ENCODE measurements at regions not wholly inside any gene's neighbourhood (a gene's known extent, or its start where the extent isn't known, plus 50 kb on each side); places are given as distances from the start of the nearest gene placed in this dataset.

DNA sequence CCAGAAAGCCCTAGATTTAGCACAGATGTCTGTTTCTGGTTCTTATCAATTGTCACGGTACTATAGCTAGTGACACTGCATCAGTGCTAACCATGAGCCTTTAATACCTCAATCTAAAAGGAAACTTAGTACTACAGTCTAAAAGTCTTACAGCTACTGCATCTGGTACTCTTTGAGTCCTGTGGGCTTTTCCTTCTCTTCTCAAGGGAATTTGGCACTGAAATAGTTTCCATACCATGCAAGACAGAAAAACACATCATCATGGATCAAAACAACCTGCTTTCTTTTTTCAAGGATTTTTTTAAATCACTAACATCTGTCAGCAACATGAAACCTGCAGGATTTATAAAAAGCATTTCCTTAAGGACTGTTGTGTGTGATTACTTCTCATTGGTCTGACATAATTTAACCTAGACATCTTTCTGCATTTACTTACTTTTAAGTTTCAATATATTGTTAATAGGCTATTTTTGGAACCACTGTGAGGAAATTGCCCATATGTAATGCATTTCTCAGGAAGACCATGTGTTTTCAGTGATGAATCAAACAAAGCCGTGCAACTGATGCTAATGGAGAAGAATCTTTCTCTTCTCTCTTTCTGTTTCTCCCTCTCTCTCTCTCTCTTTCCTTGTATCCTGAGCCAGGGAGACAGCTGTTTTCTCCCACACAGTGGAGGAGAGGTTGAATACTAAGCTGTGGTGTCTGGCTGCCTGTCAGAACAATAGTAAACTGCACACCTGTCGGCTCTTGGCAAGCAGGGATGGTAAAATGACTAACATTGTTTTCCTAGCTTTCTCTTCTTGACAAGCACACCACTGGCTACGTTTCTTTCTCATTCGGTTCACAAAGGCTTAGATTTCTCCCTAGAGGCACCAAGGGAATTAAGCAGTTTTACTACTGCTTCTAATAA is 273.4 kb downstream of the CSNK1G3 start:
- no peaks in the 10 kb centered on the region for H3K27me3 Mint-ChIP-seq
- no peaks in the 10 kb centered on the region for H3K4me1 Mint-ChIP-seq
- H3K27ac Mint-ChIP-seq, result no peak overlapping the region
- H3K4me3 Mint-ChIP-seq, result no peak overlapping the region
- peaks cover 11% of the 10 kb centered on the region for H3K9me3 Mint-ChIP-seq
- H3K36me3 Mint-ChIP-seq (ENCODE audit: low read depth), result no peaks in the 10 kb centered on the region
- DNase-seq (no peak), ATAC-seq (no peak)

DNA sequence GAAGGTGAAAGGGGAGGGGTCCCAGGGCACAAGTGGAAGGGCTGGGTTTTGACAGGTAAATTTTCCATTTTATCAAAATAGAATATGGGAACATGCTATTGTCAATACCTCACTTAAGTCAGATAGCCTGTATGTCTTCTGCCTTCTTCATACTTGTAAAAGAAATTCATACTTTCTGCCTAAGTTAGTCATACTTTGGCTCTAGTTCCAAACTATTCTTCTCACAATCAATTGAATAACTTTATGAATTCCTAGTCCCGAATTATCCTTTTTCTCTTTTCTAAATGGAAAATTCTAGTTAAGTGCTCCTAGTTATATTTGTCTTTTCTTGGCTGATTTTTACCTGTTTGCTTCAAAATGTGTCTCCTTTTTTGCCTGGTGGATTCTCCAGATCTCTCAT is 271.4 kb downstream of the CSNK1G3 start:
- Mint-ChIP-seq H3K9me3 (peaks cover 1% of the 10 kb centered on the region), H3K27ac (no peak overlapping the region), H3K4me3 (no peak overlapping the region), H3K4me1 (no peaks in the 10 kb centered on the region), H3K36me3 (ENCODE audit: low read depth) (no peaks in the 10 kb centered on the region), H3K27me3 (no peaks in the 10 kb centered on the region)
- ATAC-seq (no peak), DNase-seq (no peak)

DNA sequence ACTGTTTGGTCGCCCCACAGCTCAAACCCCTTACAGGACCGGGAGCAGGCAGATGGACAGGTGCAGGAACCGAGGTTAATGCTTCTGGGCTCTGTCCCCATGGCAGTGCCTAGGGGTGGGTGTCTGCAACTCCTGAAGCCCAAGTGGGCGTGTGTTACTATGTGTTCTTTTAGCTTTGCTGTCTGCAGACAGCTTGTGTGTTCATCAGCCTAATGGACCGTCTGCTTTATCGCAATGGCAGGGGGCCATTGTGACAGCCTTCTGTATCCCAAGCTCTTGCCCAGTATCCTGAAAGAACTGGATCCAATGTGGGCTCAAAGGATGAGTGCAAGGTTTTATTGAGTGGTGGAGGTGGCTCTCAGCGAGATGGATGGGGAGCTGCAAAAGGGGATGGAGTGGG is 266.7 kb downstream of the CSNK1G3 start:
- DNase-seq (no peak), ATAC-seq (no peak)
- no peak overlapping the region for H3K27ac Mint-ChIP-seq
- H3K36me3 Mint-ChIP-seq (ENCODE audit: low read depth), result no peaks in the 10 kb centered on the region
- no peaks in the 10 kb centered on the region for H3K9me3 Mint-ChIP-seq
- H3K4me3 Mint-ChIP-seq, result no peak overlapping the region
- H3K27me3 Mint-ChIP-seq, result no peaks in the 10 kb centered on the region
- H3K4me1 Mint-ChIP-seq, result no peaks in the 10 kb centered on the region

DNA sequence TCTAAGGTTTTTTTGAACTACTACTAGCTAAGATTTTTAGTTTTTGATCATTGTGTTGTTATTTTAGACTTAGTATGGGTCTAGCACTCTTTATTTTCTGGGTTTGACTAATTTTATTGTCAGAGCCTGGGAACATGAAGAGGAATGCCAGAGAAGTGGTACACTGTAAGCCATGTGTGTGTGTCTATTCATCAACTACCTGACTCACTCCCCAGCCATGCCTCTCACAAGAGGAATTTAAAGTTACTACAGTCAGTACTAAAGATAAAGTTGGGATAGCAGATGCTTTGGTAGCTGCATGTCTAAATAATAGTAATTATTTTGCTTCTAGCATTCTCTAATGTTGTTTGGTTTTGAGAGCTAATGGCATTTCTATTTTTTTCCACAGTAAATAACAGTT is 264.8 kb downstream of the CSNK1G3 start:
- Mint-ChIP-seq H3K4me3 (no peak overlapping the region), H3K9me3 (no peaks in the 10 kb centered on the region), H3K36me3 (ENCODE audit: low read depth) (no peaks in the 10 kb centered on the region), H3K27ac (no peak overlapping the region), H3K4me1 (no peaks in the 10 kb centered on the region), H3K27me3 (no peaks in the 10 kb centered on the region)
- ATAC-seq (no peak), DNase-seq (no peak)

DNA sequence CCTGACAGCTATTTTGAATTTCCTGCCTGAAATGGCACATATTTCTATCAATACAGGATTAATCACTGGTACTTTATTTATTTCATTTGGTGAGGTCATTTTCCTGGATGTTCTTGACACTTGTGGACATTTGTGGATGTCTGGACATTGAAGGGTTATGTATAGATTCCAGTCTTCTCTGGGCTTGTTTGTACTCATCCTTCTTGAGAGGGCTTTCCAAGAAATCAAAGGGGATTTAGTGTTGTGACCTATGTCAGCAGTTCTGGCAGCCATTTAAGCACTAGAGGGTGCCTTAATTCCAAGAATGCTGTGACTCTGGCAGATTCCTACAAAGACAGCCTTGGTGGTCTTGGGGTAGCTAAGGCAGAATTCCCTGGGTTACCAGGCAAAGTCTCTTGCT is 259.7 kb downstream of the CSNK1G3 start:
- DNase-seq, result no peak
- ATAC-seq, result no peak
- Mint-ChIP-seq H3K9me3 (no peaks in the 10 kb centered on the region), H3K27me3 (no peaks in the 10 kb centered on the region), H3K36me3 (ENCODE audit: low read depth) (no peaks in the 10 kb centered on the region), H3K4me1 (no peaks in the 10 kb centered on the region), H3K27ac (no peak overlapping the region), H3K4me3 (no peak overlapping the region)

DNA sequence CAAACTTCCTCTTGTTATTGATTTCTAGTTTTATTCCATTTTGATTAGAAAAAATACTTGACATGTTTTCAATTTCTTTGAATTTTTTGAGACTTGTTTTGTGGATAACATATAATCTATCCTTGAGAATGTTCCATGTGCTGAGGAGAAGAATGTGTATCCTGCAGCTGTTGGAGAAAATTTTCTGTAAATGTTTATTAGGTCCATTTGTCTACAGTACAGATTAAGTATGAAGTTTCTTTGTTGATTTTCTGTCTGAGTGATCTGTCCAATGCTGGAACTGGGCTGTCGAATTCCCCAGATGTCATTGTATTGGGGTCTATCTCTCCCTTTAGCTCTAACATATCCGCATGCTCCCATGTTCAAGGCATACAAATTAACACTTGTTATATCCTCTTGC is 251.2 kb downstream of the CSNK1G3 start:
- Mint-ChIP-seq H3K4me1 (no peaks in the 10 kb centered on the region), H3K4me3 (no peak overlapping the region), H3K36me3 (ENCODE audit: low read depth) (no peaks in the 10 kb centered on the region), H3K27ac (no peak overlapping the region), H3K27me3 (no peaks in the 10 kb centered on the region), H3K9me3 (peaks cover 3% of the 10 kb centered on the region)
- DNase-seq (no peak), ATAC-seq (no peak)

DNA sequence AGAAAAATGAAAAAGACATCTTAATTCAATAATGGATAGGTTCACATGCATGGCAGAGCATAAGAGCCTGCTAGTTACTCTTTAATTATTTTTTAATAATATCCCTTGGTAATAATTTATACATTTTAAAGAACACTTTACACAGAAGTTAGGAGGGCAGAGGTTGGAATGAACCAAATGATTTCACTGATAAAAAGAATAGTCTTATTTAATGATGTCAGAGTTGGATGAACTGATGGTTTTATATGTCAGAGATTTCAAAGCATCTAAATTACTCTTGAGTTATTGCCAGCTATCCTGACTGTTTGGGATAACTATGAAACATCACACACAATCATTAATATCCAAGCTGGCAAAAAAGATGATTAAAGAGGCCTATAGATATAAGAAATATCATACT is 244.8 kb downstream of the CSNK1G3 start:
- DNase-seq, result no peak
- no peaks in the 10 kb centered on the region for H3K36me3 Mint-ChIP-seq (ENCODE audit: low read depth)
- H3K27ac Mint-ChIP-seq, result no peak overlapping the region
- H3K4me3 Mint-ChIP-seq, result no peak overlapping the region
- H3K4me1 Mint-ChIP-seq, result no peaks in the 10 kb centered on the region
- no peaks in the 10 kb centered on the region for H3K9me3 Mint-ChIP-seq
- H3K27me3 Mint-ChIP-seq, result no peaks in the 10 kb centered on the region
- no peak for ATAC-seq

DNA sequence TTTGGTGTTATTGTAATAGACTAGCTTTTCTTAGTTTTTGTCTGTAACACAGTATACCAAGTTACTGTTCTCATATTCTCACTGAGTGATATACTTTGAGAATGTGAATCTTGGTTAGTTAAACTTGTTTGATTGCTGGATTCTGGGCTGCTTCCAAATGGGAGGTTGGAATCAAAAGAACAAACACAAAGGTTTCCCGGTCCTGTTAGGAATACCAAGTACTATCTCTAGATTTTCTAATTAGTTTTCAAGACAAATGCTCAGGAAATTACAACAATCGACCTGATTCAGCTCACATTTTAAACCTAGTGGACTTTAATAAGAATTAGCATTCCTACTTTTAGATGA is 244.3 kb downstream of the CSNK1G3 start:
- H3K9me3 Mint-ChIP-seq, result no peaks in the 10 kb centered on the region
- H3K4me3 Mint-ChIP-seq, result no peak overlapping the region
- H3K4me1 Mint-ChIP-seq, result no peaks in the 10 kb centered on the region

DNA sequence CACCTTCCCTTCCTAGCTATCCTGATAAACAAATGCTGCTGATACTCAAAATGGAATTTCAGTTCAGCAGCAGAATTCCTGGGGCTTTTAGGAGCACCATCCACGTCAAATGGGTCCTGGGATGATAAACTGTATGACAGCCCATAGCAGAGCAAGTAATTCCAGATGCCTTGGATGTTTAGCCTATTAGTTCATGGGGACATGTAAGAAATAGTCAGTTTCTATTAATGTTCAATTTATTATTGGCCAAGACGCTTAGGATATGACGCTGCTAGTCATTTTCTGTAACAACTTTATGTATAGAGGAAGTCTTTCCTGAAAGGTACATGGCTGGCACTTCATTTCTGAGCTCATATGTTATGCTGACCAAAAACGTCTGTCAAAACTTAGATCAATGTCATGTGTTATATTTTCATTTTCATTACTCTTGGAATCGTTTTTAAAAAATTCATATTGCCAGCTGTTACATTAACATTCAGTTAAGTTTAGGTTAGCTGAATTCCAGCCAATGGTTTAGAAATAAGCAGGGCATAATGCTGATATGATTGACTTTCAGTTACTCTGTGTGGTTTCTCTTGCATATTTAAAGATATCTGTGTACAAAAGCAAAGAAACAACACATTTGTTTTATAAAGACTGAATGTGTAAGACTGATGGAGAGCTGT is 243.8 kb downstream of the CSNK1G3 start:
- Mint-ChIP-seq H3K9me3 (no peaks in the 10 kb centered on the region), H3K36me3 (ENCODE audit: low read depth) (no peaks in the 10 kb centered on the region)

More for the DNA sequence above, 244.3 kb downstream of the CSNK1G3 start:
- ATAC-seq (no peak), DNase-seq (no peak)
- Mint-ChIP-seq H3K27ac (no peak overlapping the region), H3K36me3 (ENCODE audit: low read depth) (no peaks in the 10 kb centered on the region), H3K27me3 (no peaks in the 10 kb centered on the region)

DNA sequence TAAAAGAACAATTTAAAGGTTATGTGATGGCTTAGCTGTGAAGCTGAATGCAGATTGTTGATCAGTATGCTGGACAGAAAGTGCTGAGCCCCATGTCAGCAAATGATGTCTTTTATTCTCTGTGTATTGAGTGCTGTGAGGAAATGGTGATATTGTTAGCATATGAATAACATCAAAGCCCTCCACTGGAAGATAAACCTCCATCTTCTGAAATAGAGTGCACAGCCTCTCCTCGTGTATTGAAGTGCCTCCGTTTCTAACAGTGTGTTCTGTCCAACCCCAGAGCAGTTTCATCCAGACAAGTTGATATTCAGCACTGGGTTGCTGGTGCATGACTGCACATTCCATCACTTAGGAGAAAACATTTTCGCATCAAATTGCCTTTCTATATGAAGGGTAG is 242.9 kb downstream of the CSNK1G3 start:
- DNase-seq (no peak), ATAC-seq (no peak)
- H3K27ac Mint-ChIP-seq, result no peak overlapping the region
- no peaks in the 10 kb centered on the region for H3K27me3 Mint-ChIP-seq
- H3K9me3 Mint-ChIP-seq, result no peaks in the 10 kb centered on the region
- H3K4me1 Mint-ChIP-seq, result no peaks in the 10 kb centered on the region
- H3K36me3 Mint-ChIP-seq (ENCODE audit: low read depth), result no peaks in the 10 kb centered on the region
- H3K4me3 Mint-ChIP-seq, result no peak overlapping the region

More for the DNA sequence above, 243.8 kb downstream of the CSNK1G3 start:
- H3K4me1 Mint-ChIP-seq, result no peaks in the 10 kb centered on the region
- H3K27me3 Mint-ChIP-seq, result no peaks in the 10 kb centered on the region
- no peak overlapping the region for H3K4me3 Mint-ChIP-seq
- DNase-seq (no peak), ATAC-seq (no peak)
- H3K27ac Mint-ChIP-seq, result no peak overlapping the region

DNA sequence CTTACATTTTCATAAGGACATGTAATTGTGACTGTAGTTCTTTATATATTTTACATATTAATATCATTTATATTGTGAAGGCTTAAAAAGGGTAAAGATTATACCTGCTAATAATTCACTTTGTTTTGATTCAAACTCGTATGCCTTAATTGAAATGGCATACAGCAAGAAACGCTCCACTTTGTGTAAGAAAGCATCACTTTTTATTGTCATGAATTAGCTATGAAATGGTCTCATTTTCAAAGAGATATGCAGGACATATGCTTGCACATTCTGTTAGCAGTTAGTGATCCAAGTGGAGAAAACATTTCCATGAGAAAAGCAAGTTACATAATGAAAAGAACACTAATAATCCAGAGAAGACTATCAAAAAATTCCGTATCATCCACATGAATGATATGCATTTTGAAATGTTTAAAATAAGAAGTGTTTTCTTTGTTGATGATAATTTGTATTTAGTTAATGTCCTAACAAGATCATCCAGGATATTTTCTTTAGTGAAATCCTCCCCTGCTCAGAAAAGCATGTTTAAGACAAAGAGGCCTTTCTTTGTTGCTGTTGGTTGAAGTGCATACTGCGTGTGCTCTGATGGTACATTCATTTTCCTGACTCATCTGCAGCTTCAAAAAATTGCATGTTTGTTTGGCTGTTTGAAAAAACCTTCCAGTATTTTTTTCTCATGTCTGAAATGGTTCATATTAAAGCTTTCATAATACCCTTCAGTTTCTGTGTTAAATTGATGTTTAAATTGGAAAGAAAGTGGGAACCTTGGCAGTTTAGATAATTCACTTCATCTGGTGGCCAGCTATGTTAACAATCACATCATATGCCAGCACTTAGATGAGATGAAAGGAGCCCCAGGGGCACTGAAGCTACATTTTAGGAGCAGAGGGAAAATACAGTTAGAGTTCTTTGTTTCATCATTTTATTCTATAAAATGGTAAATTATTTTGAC is 242.2 kb downstream of the CSNK1G3 start:
- Mint-ChIP-seq H3K36me3 (ENCODE audit: low read depth) (no peaks in the 10 kb centered on the region), H3K9me3 (no peaks in the 10 kb centered on the region), H3K4me3 (no peak overlapping the region), H3K4me1 (no peaks in the 10 kb centered on the region), H3K27me3 (no peaks in the 10 kb centered on the region), H3K27ac (no peak overlapping the region)
- no peak for DNase-seq
- ATAC-seq, result no peak

DNA sequence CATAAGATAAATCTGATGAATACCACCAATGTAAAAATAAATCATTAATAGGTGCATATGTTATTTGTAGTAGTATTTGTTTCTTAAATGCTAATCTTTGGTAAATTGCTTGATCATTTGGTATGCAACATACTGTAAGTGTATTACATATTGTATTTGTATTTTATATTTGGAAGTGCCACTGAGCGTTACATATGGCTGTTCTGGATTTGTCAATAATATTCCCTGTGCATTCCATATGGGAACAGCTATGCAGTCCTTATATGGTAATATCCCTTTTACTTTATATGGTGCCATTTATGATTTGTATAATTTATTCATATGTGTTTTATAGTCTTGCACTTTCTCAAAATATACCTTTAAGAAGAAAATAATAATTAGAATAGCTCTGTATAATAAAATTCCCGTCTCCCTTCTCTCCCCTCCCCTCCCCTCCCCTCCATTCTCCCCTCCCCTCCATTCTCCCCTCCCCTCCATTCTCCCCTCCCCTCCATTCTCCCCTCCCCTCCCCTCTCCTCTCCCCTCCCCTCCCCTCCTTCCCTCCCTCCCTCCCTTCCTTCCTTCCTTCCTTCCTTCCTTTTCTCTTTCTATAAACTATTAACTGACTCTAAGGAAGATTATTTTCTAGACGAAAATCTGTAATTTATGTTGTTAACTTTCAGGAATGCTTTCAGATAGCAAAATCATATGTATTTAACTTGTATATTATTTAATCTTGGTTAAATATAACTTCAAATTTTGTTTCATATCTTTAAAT is 241.4 kb downstream of the CSNK1G3 start:
- Mint-ChIP-seq H3K4me3 (no peak overlapping the region), H3K27me3 (no peaks in the 10 kb centered on the region), H3K27ac (no peak overlapping the region), H3K9me3 (no peaks in the 10 kb centered on the region), H3K36me3 (ENCODE audit: low read depth) (no peaks in the 10 kb centered on the region), H3K4me1 (no peaks in the 10 kb centered on the region)
- ATAC-seq (no peak), DNase-seq (no peak)

DNA sequence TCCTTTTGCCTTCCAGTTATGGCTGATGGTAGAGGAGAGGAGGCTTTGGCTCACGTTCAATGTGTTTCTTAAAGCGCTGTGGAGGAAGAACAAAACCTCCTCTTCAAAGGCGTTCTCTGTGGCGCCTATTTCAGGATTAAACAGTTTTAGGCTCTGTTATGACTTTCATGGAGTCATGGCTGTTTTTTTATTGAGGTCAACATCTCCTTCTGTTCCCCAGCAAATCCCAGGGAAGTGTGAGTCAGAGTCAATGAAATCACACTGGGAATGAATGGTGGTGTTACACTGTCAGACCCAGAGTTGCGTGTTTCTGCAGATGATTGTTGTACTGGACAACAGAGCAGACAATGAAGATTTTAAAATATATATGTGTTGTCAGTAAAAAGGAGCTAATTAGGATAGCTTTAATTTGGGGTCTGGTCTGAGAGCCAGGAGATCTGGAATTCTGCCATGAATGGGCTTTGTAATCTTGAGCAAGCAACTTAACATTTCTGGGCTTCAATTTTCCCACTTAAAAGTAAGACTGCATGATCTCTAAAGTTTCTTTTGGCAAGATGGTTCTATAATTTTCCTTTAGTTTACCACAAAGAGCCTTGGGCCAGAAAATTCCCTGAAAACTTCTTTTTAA is 240.7 kb downstream of the CSNK1G3 start:
- no peaks in the 10 kb centered on the region for H3K4me1 Mint-ChIP-seq
- no peak for ATAC-seq
- H3K27ac Mint-ChIP-seq, result no peak overlapping the region
- H3K4me3 Mint-ChIP-seq, result no peak overlapping the region
- H3K9me3 Mint-ChIP-seq, result no peaks in the 10 kb centered on the region
- no peaks in the 10 kb centered on the region for H3K27me3 Mint-ChIP-seq
- no peak for DNase-seq
- H3K36me3 Mint-ChIP-seq (ENCODE audit: low read depth), result no peaks in the 10 kb centered on the region

DNA sequence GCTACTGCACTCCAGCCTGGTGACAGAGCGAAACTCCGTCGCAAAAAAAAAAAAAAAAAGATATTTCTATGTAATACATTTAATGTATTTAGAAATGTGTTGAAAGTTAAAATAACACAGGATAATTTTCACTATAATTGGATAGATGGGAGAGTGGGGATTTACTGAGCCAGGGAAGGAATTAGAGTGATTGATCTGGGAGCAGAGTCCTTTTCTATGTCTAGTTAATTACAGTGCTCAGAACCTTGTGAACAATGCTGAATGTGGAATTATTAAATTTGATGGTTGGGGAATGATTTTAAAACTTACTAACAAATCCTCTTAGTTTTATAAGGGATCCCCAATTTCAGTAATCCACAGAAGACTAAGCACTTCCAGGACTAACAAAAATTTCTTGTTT is 239.7 kb downstream of the CSNK1G3 start:
- no peak for ATAC-seq
- H3K4me1 Mint-ChIP-seq, result no peaks in the 10 kb centered on the region
- no peaks in the 10 kb centered on the region for H3K9me3 Mint-ChIP-seq
- H3K36me3 Mint-ChIP-seq (ENCODE audit: low read depth), result no peaks in the 10 kb centered on the region
- no peak overlapping the region for H3K27ac Mint-ChIP-seq
- no peak for DNase-seq
- no peaks in the 10 kb centered on the region for H3K27me3 Mint-ChIP-seq
- H3K4me3 Mint-ChIP-seq, result no peak overlapping the region
